HG02884 (cell line): ENCODE measurements at regions not wholly inside any gene's neighbourhood (a gene's known extent, or its start where the extent isn't known, plus 50 kb on each side); places are given as distances from the start of the nearest gene placed in this dataset.
A peak's percentile ranks its signal among the peaks of the same experiment; 100 is the strongest.

Source experiments
- ATAC-seq: cut with Tn5 transposase; IDR thresholded peaks from one replicate; pipeline ENCODE4 v1.9.1; 2021; ENCODE audit warnings: mild to moderate bottlenecking, moderate library complexity; ENCODE audit not compliant: unreplicated experiment

DNA sequence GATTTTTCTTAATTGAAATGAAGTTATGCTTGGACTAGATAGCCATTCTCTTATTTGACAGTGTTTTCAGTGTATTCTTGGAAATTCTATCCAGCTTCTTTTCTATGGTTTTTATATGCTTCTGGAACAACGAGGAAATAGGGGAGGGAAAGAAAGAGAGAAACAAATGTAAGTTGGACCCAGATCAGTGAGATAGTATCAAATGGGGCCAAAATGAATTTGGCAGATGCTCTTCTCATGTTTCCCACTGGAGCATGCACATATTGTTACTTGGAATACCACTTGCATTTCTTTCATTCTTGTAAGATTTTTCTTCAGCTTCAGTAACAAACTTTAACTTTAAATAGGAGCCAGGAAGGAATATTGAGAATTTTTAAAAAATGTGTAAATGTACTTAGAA, 312.3 kb downstream of the PRL start:
- ATAC-seq: no peak

DNA sequence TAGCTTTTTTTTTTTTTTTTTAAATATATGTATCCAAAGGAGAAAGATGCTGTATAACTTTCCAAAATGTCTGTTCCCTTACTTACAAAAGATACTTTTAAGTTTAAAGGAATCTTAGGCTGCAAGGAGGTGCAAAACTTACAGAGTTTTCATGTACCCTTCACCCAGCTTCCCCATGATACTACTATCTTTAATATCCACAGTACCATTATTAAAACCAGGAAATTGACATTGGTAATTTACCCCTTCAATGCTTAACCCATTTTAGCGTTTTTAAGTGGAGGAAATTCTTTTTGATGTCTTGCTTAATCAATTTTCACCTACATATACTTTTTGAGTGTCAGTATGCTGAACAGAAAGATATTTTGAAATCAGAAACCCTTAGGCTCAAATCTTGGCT, 310.9 kb downstream of the PRL start:
- no peak for ATAC-seq

DNA sequence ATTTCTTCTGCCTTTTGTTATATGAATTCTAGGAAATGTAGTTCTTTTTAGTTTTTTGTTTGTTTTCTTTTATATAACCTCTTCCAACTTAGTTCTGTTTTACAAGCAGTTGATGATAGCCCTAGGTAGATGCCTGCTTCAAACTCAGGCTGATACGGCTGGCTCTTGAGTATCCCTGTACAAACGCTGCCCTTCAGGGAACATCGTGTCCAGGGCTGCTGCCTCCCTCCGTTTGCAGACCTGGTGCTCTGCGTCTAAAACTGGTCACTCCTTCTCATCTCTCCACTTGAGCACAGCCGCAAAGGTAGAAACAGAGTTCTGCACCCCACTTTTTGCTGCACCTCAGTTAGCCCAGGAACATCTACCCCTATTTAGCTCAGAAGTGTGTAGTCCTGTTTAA, 310.1 kb downstream of the PRL start:
- no peak for ATAC-seq

DNA sequence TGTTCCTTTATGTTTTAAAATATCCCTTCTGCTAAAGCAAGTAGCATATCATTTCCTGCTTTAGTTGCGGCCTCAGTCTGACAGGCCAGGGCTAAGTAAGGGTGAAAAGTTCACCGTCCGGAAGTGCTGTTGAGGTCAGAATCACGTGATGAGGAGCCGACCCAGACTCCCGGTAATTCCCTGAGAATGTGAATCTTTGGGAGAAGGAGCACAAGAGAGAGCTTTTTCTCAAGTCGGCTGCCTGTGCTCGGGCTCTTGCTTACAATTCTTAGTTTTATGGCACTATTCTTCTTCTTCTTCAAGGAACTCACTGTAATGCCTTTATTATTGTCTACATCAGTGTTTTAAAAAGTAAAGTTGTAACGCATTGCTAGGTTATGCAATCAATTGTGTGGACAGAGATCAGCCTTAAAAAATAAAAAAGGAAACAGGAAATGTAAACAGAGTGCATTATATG, 309.3 kb downstream of the PRL start:
- ATAC-seq: peak; percentile 87

DNA sequence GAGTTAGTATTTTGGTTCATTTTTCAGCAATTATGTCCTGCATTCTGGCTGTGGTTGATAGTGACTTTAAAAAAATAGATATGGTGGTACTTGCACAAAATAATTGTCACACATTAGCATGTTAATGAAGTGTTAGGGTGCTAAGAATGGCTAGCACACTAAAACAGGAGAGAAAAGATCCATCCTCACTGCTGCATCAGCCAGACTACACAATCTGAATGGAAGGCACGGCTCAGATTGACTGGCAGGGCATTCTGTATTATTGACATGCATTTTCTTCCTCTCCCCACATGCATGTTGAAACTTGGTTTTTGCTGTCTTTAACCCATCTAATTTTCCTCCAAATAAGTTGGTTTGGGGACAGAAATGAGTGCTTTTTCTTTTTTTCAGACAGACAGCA, 306.3 kb downstream of the PRL start:
- ATAC-seq: no peak

DNA sequence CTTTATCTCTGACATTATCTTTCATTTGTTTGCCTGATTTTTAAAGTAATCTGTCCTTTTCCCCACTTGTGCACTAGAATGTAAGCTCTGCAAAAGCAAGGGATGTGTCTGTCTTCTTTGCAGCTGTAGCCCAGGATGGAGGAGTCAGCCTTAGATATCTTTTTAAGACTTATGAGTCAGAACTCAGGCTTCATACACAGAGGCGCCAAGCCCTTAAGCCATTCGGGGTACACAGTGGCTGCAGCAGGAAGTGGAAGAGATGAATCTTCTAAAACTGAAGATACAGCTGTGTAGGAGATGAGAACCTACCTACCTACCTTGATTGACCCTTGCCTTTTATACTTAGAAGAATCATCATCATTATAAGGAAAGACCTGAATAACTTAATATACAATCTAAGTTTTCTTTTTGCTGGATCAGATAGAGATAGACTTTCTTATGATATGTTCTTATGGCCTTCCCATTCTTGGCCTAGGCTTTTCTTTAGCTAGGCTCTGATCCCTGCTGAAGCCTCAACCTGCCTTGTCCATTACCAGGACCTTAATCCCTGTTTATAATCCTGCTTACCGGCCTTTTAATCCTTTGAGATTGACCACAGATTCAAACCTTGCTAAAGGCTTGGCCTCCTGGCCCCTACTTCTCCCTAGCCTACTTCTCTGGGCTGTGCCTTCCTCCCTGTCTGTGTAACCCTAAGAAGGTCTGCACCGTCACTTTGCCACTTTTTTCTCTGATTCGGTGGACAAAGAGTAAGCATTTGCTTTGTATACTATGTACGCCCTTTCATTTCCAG, 304.5 kb downstream of the PRL start:
- ATAC-seq: no peak

DNA sequence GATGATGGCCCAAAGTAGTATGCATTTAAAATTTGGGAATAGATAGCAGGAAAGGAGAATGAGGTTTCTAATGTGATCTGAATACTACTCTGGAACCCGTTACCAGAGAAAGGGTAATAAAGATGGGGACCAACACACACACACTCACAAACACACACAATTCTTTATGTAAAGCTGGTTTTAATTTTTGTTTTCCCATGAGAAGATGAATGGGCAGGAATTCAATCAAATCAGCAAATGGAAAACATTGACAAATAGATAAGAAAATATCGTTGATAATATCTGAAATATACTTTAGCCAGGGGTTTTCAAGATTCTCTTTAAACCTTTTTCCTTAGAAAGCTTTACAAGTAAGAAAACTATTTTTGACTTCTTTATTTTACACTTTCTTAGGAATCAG, 303.0 kb downstream of the PRL start:
- no peak for ATAC-seq

DNA sequence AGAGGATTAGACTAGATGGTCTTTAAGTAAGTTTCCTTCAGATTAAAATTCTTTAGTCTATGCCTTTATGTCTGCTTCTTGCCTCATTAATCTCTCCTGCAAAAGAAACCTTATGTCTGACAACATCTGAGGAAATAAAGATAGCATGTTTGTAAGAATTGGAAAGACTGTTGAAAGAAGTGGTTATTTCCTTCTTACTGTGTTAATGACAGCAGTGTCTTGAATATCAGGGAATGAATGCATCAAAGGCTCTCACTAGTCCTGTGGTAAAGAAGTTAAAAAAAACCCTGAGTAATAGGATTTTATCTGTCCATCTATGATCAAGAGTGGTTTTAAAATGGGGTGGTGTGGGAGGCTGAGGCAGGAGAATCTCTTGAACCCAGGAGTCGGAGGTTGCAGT, 302.0 kb downstream of the PRL start:
- ATAC-seq: no peak

DNA sequence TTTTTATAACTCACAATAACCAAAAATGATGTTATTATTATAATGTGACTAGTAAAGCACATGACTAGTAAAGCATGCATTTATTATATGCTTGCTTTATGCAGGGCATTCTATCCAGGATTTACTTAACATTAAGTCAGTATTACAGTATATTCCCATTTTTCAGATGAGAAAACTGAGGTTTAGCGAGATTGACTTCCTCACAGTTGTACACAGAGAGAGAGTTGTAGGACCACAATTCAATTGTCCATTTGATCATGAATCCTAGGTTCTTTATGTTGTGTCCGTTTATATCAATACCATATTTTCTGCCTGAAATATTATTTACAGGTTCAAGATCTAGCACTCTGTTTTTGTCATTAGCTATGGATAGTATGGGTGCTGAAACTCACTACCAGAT, 301.5 kb downstream of the PRL start:
- no peak for ATAC-seq

DNA sequence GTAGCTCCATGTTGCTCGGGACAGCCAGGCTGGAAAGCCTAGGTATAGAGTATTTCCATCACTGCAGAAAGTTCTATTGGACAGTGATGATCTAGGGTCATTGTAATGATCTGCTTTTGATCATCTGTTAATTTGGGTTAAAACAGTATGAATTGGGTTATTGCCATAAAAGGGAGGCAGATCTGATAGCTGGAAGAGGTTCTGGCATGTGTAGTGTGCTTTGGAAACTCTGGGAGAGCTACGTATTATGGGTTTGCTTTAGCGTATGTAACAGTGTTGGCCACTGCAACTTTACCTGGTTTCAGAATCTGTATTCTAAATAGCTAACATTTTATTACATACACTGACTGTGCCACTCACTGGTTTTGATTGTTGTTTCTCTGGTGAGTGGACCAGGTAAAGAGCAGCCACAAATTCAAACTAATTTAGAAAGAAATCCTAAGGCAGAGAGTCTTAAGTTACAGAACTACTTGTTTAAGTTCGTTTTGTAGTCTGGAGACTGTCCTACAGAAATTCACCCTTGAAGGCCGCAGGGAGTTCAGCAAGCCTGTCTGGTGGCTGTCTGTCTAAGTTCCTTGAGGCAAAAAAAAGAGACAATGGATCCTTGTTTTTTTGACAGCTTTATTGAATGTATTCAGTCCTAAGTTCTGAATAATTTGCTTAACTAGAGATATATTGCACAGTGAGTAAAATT, 300.3 kb downstream of the PRL start:
- no peak for ATAC-seq

DNA sequence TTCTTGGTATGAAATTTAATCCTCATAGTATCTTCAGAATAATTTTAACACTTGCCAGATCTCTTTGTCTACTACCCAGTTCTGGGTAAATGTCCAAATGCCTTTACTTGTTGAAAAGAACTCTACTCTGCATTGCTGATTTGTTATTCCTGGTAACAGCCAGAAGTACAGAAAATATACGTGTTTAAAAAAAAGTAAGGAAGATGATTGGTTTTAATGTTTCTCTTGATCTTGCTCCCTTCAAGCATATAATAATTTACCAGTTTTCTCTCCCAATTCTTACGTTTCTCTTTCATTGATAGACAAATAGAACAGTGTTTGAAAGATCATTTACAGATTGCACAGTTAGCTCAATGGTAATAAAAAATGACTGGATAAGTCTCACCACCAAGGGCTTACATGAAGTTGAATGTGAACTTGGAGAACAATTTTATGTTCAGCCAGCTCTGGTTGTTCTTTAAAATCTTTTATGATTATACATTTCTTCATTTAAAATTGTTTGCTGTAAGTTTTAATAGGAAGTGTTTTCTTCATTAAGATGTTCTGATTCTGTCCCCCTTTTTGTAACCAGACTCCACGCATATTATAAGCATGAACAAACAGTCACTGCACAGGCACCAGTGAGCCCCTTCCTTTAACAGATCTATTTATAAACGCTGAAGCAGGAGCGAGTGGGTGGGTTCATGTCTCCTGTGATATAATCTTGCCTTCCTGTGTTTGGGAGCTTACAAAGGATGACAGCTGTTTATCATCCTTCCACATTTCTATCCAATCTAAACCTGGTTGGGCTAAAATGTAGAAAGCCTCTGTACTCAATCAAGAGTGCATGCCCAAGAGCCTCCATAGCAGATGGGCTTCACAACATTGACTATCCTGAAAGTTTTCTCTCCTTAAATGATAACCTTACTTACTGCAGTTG, 299.5 kb downstream of the PRL start:
- no peak for ATAC-seq

DNA sequence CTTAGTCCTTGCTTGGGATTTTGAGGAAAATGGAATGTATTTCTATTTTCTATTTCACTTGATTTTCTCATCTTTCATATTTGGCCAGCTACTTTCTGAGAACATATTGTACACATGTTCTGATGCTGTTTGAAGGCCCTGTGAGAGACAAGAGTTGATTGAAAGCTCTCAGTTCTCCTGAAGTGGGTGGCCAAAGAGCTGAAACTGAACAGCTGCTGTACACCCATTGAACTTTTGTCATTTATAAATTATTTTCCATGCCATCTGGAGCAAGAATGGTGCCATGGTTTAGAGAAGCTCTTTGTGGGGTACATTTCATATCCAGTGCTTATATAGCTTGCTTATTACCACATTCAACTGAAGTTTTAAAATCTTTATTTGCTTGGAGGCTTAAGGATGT, 298.3 kb downstream of the PRL start:
- ATAC-seq: no peak

DNA sequence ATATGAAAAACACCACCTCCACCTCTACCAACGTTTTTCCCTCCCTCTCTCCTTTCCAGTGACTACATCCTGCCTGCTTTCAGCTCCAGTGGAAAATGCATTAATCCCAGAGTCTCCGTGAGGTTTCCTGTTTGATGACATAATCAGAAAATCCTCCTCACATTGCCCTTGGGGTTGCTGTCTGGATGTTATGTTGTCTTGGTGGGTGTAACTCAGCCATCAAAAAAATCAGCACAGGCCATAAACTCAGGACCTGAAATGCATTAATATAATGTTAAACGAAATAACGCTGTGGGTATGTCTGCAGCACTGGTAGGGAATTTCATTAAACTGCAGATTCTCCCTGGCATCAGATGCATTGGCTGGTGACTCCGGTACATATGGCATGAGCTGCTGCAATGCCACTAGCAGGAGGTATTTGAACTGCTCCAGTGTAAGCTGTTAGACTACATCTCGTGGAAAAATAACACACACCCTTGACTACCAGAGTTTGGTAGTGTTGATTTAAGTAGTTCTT, 297.8 kb downstream of the PRL start:
- ATAC-seq: no peak

DNA sequence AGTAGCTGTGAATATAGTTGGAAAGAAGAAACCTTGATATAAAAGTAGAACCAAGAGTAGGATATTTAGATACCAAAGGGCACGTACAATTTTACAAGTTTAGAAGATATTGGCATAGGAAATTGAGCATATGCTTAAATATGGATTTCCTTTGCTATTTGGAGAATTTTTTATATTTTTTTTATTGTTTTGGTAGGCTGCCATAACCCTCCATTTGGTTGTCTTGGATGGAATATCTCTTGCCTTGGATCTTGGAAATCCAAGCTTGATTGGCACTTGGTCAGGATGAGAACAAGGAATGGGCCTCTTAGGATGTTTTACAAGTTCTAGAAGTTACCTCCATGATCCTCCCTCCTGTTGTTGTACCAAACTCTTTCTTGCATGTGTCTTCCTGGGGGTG, 297.1 kb downstream of the PRL start:
- no peak for ATAC-seq

DNA sequence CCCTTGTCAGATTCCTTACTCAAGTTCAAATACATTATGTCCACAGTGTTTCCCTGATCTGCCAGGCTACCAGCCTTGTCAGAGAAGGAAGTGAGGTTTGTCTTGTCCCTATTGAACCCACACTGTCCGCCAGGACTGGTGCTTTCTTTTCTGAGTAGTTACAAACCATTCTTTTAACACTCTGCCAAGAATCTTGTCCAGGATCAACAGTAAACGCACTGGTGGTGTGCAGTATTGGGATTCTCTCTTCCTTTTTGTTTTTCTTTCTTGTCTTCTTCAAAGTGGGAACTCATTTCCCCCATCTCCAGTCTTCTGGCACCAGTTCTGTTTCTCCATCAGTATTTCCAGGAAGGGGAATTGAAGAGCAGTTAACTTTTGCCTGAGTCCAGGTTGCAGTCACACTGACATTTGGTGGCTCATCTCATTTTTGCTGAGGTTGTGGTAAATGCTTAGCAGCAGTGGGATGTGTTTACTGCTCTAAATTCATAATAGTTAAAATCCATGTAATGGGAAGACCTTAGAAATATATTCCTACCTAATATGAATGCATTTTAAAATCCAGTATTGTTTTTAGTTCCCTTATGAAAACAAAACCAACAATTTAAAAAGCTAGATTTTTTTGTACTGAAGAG, 295.3 kb downstream of the PRL start:
- ATAC-seq: no peak

DNA sequence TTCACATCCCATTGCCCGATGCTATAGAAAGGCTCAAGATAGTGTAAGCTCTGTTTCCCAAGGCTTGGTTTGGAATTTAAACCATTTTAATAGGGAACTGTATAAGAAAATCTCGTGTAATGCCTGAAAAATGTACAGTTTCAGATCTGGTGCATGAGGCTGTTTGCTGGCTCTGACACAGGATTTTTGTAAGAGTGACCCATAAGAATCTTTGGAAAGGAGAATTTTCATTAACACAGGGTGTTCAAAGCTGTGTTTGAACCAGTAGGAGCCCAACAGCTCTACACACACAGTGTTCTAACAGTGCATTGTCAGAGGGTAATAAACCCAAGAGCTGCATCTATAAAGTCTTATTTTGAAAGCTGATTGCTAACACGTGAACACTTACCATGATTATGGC, 293.5 kb downstream of the PRL start:
- ATAC-seq: no peak

DNA sequence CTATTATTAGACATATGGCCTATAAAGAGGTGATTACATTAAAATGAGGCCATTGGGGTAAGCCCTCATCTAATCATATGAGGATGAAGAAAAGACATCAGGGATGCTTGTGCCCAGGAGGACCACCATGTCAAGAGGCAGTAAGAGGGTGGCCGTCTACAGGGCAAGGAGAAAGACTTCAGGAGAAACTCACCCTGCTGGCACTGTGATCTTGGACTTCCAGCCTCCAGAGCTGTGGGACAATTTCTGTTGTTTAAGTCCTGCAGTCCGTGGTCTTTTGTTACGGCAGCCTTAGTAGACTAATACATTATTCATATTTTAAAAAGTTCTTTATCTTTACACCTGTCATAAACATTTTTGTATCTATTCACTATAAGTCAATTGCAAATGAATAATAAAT, 290.0 kb downstream of the PRL start:
- ATAC-seq: no peak

DNA sequence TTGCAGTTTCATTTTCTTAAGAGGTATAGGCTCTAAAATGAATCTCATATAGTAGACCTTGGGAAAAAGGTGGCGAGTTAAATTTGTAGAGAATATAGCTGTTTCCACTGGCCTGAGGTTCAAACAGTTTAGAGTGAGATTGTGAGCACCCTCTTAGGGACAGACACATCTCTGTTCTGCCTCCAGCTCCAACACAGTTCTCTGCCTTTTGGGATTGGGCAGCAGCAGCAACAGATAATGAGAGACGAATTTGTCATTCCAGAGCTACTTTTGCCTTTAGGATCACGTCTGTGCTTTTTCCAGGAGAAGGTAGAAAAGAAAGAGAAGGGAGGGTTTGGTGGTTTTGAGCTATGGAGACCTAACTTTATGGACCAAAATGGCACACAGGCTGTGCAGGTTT, 289.4 kb downstream of the PRL start:
- ATAC-seq: no peak

DNA sequence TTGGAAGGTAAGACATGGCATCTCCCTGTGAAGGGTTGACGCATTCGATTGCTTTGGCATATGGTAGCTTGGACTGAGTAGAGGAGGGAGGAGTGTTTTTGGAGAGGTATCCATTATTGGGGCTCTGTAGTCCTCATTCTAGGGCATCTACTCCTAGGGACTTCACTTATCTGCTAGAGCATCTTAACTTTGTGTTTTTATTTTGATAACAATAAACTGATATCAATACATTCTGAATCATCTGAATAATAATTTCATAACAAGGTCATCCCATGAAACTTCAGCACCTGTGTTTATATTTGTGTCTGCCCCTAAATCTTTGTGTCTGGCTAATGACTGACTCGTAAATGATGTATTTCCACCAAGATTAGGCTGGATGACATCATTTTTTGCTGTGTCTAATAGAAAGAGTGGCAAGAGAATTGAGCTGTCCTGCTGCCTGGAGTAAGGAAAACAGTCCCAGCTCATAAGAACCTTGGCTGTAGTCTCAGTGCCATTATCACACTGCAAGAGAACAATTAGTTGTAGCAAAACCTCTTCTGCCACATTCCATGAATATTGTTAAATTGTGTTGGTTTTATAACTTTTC, 288.5 kb downstream of the PRL start:
- no peak for ATAC-seq

DNA sequence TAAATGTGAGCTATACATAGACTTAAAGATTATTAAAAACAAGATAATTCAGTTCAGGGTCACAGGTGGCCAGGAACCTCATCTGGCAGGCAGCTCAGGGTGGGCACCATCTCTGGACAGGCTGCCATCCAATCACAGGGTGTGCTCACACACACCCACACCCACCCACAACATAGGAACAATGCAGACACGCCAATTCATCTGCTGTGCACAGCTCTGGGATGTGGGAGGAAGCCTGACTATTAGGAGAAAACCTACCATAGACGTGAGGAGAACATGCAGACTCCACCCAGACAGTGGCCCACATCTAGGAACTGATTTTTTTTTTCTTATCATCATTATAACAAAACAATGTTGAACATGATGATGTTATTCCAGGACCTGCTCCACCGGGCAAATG, 286.7 kb downstream of the PRL start:
- ATAC-seq: no peak

DNA sequence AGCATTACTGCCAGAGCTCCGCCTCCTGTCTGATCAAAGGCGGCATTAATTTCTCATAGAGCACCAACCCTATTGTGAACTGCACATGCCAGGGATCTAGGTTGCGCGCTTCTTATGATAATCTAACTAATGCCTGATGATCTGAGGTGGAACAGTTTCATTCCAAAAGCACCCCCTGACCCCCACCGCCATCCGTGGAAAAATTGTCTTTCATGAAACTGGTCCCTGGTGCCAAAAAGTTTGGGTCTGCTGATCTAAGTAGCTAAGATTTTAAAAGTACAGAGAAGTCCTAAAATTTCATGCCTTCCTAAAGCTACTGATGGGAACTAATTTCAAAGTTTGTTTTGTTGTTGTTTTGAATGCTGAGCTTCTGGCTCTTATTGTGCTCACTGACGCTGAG, 281.6 kb downstream of the PRL start:
- no peak for ATAC-seq
